ENCODE measurements at regions not wholly inside any gene's neighbourhood (a gene's known extent, or its start where the extent isn't known, plus 50 kb on each side); places are given as distances from the start of the nearest gene placed in this dataset.

DNA sequence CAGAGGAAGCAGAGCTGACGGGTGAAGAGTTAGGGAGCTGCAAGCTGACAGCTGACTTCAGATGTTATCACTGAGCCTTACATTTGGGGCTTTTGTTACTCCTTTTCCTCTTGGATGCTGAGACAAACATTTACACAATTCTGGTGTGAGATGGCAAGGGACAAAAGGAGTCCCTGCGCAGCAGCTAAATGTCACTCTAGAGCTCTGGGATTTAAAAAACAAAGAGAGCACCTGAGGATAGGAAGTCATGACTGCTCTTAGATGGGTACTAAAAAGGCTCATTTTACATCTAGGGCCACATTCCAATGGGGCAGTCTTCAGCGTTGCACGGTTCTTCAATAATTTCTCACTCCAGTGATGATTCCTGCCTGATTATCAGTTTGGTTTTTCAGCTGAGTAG is 204.5 kb downstream of the RAB38 start:
- no peak for DNase-seq

DNA sequence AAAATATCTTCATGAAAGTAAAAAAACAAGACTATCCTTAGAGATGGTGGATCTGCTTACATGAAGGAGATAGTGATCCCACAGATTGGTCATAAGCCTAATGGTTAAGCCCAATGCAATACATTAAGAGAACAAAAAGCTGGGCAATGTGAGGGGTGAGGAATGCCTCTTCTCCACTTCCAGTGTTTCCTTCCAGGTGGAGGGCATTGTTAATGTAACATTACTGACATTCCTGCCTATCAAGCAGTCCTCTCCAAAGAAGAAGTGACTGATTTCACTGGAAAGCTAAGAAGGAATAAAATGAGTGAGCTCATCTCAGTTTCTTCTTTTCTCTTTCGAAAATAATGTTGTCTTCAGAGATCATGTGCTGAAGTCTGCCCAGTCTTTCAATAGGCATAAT is 207.8 kb downstream of the RAB38 start:
- DNase-seq = no peak

- DNase-seq = peak; percentile 37
Observed at GRCh38 chr11:87966694-87967093, 208.5 kb downstream of the RAB38 start.

GRCh38 chr11:87966216-87966615 is 209.0 kb downstream of the RAB38 start:
- no peak for DNase-seq

- no peak for DNase-seq
Observed at GRCh38 chr11:87961606-87962005, 213.6 kb downstream of the RAB38 start.

DNA sequence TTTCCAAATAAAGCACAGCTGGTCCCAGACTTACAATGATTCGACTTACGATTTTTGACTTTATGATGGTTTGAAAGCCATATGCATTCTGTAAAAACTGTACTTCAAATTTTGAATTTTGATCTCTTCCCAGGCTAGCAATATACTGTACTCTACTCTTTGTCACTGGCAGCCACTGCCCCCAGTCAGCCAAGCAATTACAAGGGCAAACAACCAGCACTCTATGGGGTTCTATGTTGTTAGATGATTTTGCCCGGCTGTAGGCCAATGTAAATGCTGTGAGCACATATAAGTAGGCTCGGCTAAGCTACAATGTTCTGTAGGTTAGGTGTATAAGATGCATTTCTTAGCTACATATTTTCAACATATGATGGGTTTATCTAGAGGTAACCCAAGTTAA is 217.3 kb downstream of the RAB38 start:
- peak; percentile 43 for DNase-seq

DNA sequence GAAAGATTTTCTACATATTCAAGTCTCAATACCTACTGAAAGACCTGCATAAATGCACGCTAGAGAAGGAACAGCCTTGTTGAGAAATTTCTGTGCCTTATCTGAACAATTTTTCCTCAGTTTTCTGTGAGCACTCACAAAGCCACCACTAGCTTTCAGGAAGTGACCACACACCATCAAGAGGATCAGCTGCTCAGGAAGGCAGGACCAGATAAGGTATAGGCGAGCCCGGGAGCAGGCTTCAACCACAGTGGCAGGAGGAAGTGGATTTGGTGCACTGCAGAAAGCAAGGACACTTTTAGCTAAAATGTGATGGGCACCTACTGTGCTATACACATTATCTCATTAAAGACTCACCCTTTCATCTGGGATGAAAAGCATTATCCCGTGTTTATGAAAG is 220.8 kb downstream of the RAB38 start:
- no peak for DNase-seq

- DNase-seq = no peak
Observed at GRCh38 chr11:87942786-87943185, 232.5 kb downstream of the RAB38 start.

DNA sequence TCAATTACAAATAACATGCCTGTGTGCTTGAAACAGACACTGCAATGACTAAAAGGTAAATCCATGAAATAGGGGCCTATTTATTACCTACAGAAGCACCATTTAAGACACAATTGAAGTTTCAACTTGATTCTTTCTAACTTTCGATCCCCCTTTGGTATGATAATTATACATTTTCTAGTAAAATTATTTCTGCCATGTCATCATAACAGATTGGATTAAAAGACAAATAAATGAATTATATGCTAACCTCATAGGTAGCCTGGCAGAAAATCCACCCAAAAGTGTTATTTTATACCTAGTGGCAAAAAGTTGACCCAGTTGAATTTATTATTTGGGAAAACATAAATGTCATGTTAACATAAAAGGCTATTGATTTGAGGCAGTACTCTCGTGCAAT is 241.1 kb downstream of the RAB38 start:
- DNase-seq = no peak

- DNase-seq = no peak
Observed at GRCh38 chr11:87926250-87926970, 248.8 kb downstream of the RAB38 start.

DNA sequence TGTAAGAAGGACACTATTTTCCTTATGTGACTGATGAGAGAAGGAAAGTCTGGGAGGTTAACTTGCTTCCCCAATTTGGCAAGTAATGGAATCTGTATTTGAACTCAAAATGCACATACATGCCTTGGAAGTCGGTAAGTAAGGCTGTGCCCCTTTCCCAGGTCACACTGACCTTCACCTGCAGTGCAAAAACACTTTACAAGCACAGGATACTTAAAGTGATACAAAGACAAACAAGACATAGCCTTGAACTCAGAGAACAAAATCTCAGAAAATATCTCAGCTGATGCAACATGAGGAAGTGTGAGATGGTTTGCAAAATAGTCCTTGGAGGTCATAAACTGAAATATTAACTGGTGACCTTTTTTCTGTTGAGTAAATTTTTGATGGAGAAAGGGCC is 251.1 kb downstream of the RAB38 start:
- no peak for DNase-seq

DNA sequence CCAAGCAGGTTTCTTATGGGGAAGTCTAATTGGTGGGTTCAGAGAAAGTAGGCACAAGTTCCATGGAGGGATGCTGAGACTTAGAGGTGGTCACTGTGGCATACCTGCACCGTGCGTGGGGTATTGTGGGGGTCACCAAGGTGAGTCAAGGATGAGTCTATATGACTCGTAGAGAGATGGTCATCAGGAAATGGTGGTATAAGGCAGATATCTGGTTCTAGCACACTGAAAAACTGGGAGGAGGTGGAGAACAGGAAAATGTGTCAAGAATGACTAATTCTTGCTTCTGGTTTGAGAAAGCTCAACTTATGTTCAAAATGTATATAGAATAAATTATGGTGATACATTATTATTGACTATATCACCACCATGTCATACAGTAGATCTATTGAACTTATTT is 258.1 kb downstream of the RAB38 start:
- no peak for DNase-seq

DNA sequence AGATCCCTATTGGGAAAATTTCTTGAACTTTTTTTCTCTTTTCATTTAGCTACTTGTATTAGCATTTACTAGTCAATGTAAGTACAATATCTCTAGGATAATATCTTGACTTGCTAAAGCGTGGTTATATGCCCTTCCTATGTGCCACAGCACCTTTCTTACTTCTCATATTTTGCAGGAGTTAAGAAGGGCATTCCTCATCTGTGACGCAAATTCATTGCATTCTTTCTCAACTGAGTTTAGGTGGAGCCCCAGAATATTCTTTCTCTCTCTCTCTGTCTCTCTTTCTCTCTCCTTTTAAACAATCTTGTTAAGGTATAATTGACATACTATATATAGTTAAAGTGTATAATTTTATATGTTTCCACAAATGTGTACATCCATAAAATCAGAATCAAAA is 266.1 kb downstream of the RAB38 start:
- no peak for DNase-seq

GRCh38 chr11:87908086-87908485 is 267.2 kb downstream of the RAB38 start:
- DNase-seq = no peak

DNA sequence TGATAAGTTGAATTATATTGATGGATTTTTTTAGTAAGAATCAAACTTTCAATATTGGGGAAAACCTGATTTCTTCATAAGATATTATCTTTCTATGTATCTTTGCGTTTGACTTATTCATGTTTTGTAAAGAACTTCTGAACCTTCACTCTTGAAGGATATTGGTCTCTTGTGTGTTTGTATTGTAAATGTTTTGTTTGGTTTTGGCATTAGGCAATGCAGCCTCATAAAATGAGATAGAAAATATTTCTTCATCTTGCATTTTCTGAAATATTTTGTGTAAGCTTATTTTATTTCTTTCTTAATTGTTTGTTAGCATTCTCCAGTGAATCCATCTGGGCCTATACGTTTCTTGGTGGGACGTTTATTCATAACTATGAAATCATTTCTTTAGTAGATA is 271.9 kb downstream of the RAB38 start:
- DNase-seq = no peak

- no peak for DNase-seq
Observed at GRCh38 chr11:87901341-87901740, 273.9 kb downstream of the RAB38 start.

GRCh38 chr11:87897921-87898320 is 277.3 kb downstream of the RAB38 start:
- DNase-seq = no peak

DNA sequence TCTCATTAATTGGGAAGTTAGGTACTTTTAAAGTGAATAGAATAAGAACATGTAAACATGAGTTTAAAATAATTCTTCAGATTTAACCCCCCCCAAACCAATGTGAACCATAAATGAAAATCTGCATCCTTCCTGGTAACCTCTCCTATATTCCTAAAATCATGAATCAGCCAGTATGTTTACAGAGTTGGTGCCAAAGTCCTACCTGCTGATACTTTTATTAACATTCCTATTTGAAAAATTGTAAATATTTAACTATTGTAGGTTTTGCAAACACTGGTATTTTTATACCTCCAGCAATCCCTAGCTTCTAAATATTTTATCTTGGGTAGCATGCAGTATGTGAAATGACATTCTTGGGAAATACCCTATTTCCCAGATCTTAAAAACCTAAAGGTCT is 278.2 kb downstream of the RAB38 start:
- DNase-seq = no peak

DNA sequence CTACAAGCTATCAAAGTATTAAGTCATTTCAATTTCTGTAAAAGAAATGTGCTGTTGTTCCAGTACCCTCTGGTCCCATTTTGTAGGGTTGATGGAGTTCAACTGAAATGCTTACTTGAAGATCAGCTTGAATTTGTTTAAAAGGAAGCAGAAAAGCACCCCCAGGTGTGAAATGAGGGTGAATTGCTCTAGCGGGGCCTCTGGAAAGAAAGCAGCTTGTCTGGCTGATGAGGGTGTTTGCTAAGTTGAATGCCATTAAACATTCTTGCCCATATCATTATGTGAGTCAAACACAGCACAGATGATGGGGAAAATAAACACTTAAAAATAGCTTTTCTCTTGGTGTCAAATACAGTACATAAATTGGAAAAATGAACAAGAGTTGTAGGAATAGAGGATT is 280.3 kb downstream of the RAB38 start:
- DNase-seq = peak; percentile 63

DNA sequence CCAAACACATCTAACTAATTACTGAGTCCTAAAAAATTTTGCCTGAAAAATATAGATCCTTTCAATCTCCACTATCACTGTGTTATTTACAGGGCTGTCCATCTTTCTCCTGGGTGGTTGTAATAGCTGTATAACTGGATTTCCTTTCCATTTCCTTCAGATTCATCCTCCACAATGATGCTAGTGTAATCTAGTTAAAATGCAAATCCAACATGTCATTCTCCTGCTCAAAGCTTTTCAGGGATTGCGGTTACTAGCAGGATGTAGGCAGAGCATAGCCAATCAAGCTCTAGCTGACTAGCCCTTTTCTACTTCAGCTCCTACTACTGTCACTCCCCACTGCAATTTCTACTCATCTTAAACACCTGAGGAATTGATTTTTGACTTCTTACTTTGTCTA is 283.0 kb downstream of the RAB38 start:
- DNase-seq = peak; percentile 41

GRCh38 chr11:87889126-87889525 is 286.1 kb downstream of the RAB38 start:
- DNase-seq = no peak

DNA sequence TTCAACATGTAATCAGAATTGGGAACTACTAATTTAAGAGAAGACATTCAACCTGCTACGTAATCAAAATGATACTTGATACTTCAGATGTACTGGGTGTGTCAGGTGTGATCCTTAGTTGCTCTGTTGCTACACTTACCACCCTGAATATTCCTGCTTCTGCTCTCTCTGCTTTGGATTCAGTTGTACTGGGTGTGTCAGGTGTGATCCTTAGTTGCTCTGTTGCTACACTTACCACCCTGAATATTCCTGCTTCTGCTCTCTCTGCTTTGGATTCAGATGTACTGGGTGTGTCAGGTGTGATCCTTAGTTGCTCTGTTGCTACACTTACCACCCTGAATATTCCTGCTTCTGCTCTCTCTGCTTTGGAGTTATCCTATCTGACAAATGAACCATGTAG is 290.2 kb downstream of the RAB38 start:
- peak; percentile 26 for DNase-seq

DNA sequence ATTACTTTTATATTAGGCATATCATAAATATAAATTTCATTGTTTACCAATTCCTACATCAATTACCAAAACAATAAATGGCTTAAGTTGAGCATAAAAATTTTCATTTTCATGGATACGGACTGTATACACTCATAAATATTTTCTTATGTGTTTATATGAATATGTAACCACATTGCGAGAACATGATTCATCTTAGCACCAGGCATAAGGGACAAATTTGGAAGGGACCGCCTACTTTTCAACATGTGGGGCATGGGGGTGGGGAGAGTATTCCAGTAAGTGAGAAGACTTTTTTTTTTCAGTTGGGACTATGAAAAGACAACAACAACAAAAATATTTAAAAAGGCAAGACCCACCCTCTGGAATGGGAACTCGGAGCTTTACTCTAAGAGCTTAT is 296.1 kb downstream of the RAB38 start:
- DNase-seq = no peak

GRCh38 chr11:87878373-87878825 is 296.8 kb downstream of the RAB38 start:
- DNase-seq = peak; percentile 77

GRCh38 chr11:87871056-87871455 is 304.2 kb downstream of the RAB38 start:
- DNase-seq = no peak

All from NCI-H69 (cell line).